ENCODE measurements at regions not wholly inside any gene's neighbourhood (a gene's known extent, or its start where the extent isn't known, plus 50 kb on each side); places are given as distances from the start of the nearest gene placed in this dataset.

- Histone ChIP-seq H3K9ac (ENCODE audit: low read depth, low read length) (no peak overlapping the region), H3K36me3 (ENCODE audit: insufficient read depth, low read length) (no peaks in the 10 kb centered on the region), H3K4me2 (ENCODE audit: low read length) (no peak overlapping the region), H3K27me3 (ENCODE audit: control insufficient read depth, insufficient read depth, low read length) (peaks cover 42% of the 10 kb centered on the region), H3K4me1 (ENCODE audit: control insufficient read depth, insufficient read depth, low read length) (peaks cover 16% of the 10 kb centered on the region), H3K9me3 (replicated peaks; ENCODE audit: low read length) (no peaks in the 10 kb centered on the region), H3K4me3 (ENCODE audit: low read length) (no peak overlapping the region)
These were observed 96.4 kb upstream of the TNRC6C start for GRCh38 chr17:77861981-77862645.

GRCh38 chr17:77862890-77863813 is 95.4 kb upstream of the TNRC6C start:
- Histone ChIP-seq H3K4me1 (ENCODE audit: control insufficient read depth, insufficient read depth, low read length) (peaks cover 16% of the 10 kb centered on the region), H3K4me2 (ENCODE audit: low read length) (peak overlapping the region; percentile 18), H3K36me3 (ENCODE audit: insufficient read depth, low read length) (no peaks in the 10 kb centered on the region), H3K4me3 (ENCODE audit: low read length) (no peak overlapping the region), H3K9me3 (replicated peaks; ENCODE audit: low read length) (no peaks in the 10 kb centered on the region), H3K27me3 (ENCODE audit: control insufficient read depth, insufficient read depth, low read length) (peaks cover 39% of the 10 kb centered on the region), H3K9ac (ENCODE audit: low read depth, low read length) (no peak overlapping the region)

GRCh38 chr17:77863814-77864161 is 94.7 kb upstream of the TNRC6C start:
- no peak overlapping the region for H3K4me3 ChIP-seq (ENCODE audit: low read length)
- peak overlapping the region; percentile 18 for H3K4me2 ChIP-seq (ENCODE audit: low read length)
- peaks cover 16% of the 10 kb centered on the region for H3K4me1 ChIP-seq (ENCODE audit: control insufficient read depth, insufficient read depth, low read length)
- peaks cover 38% of the 10 kb centered on the region for H3K27me3 ChIP-seq (ENCODE audit: control insufficient read depth, insufficient read depth, low read length)
- no peaks in the 10 kb centered on the region for H3K9me3 ChIP-seq (replicated peaks; ENCODE audit: low read length)
- no peak overlapping the region for H3K9ac ChIP-seq (ENCODE audit: low read depth, low read length)
- no peaks in the 10 kb centered on the region for H3K36me3 ChIP-seq (ENCODE audit: insufficient read depth, low read length)

- no peaks in the 10 kb centered on the region for H3K36me3 ChIP-seq (ENCODE audit: insufficient read depth, low read length)
- no peak overlapping the region for H3K4me2 ChIP-seq (ENCODE audit: low read length)
- no peak overlapping the region for H3K4me3 ChIP-seq (ENCODE audit: low read length)
- H3K27me3 ChIP-seq (ENCODE audit: control insufficient read depth, insufficient read depth, low read length): peaks cover 38% of the 10 kb centered on the region
- H3K9ac ChIP-seq (ENCODE audit: low read depth, low read length): no peak overlapping the region
- no peaks in the 10 kb centered on the region for H3K9me3 ChIP-seq (replicated peaks; ENCODE audit: low read length)
- peaks cover 16% of the 10 kb centered on the region for H3K4me1 ChIP-seq (ENCODE audit: control insufficient read depth, insufficient read depth, low read length)
These were observed 94.0 kb upstream of the TNRC6C start for GRCh38 chr17:77864234-77865111.

- Histone ChIP-seq H3K4me2 (ENCODE audit: low read length) (no peak overlapping the region), H3K4me1 (ENCODE audit: control insufficient read depth, insufficient read depth, low read length) (peaks cover 16% of the 10 kb centered on the region), H3K36me3 (ENCODE audit: insufficient read depth, low read length) (no peaks in the 10 kb centered on the region), H3K4me3 (ENCODE audit: low read length) (no peak overlapping the region), H3K27me3 (ENCODE audit: control insufficient read depth, insufficient read depth, low read length) (peaks cover 38% of the 10 kb centered on the region), H3K9me3 (replicated peaks; ENCODE audit: low read length) (no peaks in the 10 kb centered on the region), H3K9ac (ENCODE audit: low read depth, low read length) (no peak overlapping the region)
These were observed 93.3 kb upstream of the TNRC6C start for GRCh38 chr17:77865112-77865611.

GRCh38 chr17:77865716-77866115 is 92.8 kb upstream of the TNRC6C start:
- H3K4me2 ChIP-seq (ENCODE audit: low read length): no peak overlapping the region
- H3K36me3 ChIP-seq (ENCODE audit: insufficient read depth, low read length): no peaks in the 10 kb centered on the region
- no peak overlapping the region for H3K4me3 ChIP-seq (ENCODE audit: low read length)
- H3K4me1 ChIP-seq (ENCODE audit: control insufficient read depth, insufficient read depth, low read length): peaks cover 16% of the 10 kb centered on the region
- H3K27me3 ChIP-seq (ENCODE audit: control insufficient read depth, insufficient read depth, low read length): peaks cover 34% of the 10 kb centered on the region
- no peaks in the 10 kb centered on the region for H3K9me3 ChIP-seq (replicated peaks; ENCODE audit: low read length)
- no peak overlapping the region for H3K9ac ChIP-seq (ENCODE audit: low read depth, low read length)

GRCh38 chr17:77867308-77867781 is 91.2 kb upstream of the TNRC6C start:
- peaks cover 16% of the 10 kb centered on the region for H3K4me1 ChIP-seq (ENCODE audit: control insufficient read depth, insufficient read depth, low read length)
- H3K27me3 ChIP-seq (ENCODE audit: control insufficient read depth, insufficient read depth, low read length): peaks cover 38% of the 10 kb centered on the region
- no peak overlapping the region for H3K9ac ChIP-seq (ENCODE audit: low read depth, low read length)
- no peak overlapping the region for H3K4me2 ChIP-seq (ENCODE audit: low read length)
- H3K36me3 ChIP-seq (ENCODE audit: insufficient read depth, low read length): no peaks in the 10 kb centered on the region
- no peak overlapping the region for H3K4me3 ChIP-seq (ENCODE audit: low read length)
- no peaks in the 10 kb centered on the region for H3K9me3 ChIP-seq (replicated peaks; ENCODE audit: low read length)

GRCh38 chr17:77867976-77868713 is 90.4 kb upstream of the TNRC6C start:
- H3K9me3 ChIP-seq (replicated peaks; ENCODE audit: low read length): no peaks in the 10 kb centered on the region
- H3K27me3 ChIP-seq (ENCODE audit: control insufficient read depth, insufficient read depth, low read length): peaks cover 43% of the 10 kb centered on the region
- no peak overlapping the region for H3K9ac ChIP-seq (ENCODE audit: low read depth, low read length)
- H3K4me1 ChIP-seq (ENCODE audit: control insufficient read depth, insufficient read depth, low read length): peaks cover 19% of the 10 kb centered on the region
- no peak overlapping the region for H3K4me3 ChIP-seq (ENCODE audit: low read length)
- H3K4me2 ChIP-seq (ENCODE audit: low read length): no peak overlapping the region
- H3K36me3 ChIP-seq (ENCODE audit: insufficient read depth, low read length): no peaks in the 10 kb centered on the region

GRCh38 chr17:77869041-77869599 is 89.4 kb upstream of the TNRC6C start:
- Histone ChIP-seq H3K36me3 (ENCODE audit: insufficient read depth, low read length) (no peaks in the 10 kb centered on the region), H3K4me3 (ENCODE audit: low read length) (no peak overlapping the region), H3K9me3 (replicated peaks; ENCODE audit: low read length) (no peaks in the 10 kb centered on the region), H3K4me2 (ENCODE audit: low read length) (no peak overlapping the region), H3K4me1 (ENCODE audit: control insufficient read depth, insufficient read depth, low read length) (peaks cover 10% of the 10 kb centered on the region), H3K9ac (ENCODE audit: low read depth, low read length) (no peak overlapping the region), H3K27me3 (ENCODE audit: control insufficient read depth, insufficient read depth, low read length) (peaks cover 47% of the 10 kb centered on the region)

GRCh38 chr17:77869665-77870132 is 88.8 kb upstream of the TNRC6C start:
- H3K4me3 ChIP-seq (ENCODE audit: low read length): no peak overlapping the region
- H3K9me3 ChIP-seq (replicated peaks; ENCODE audit: low read length): no peaks in the 10 kb centered on the region
- H3K4me1 ChIP-seq (ENCODE audit: control insufficient read depth, insufficient read depth, low read length): peaks cover 14% of the 10 kb centered on the region
- H3K9ac ChIP-seq (ENCODE audit: low read depth, low read length): no peak overlapping the region
- H3K36me3 ChIP-seq (ENCODE audit: insufficient read depth, low read length): no peaks in the 10 kb centered on the region
- H3K4me2 ChIP-seq (ENCODE audit: low read length): no peak overlapping the region
- peaks cover 43% of the 10 kb centered on the region for H3K27me3 ChIP-seq (ENCODE audit: control insufficient read depth, insufficient read depth, low read length)
